ENCODE measurements at regions not wholly inside any gene's neighbourhood (a gene's known extent, or its start where the extent isn't known, plus 50 kb on each side); places are given as distances from the start of the nearest gene placed in this dataset.
"Not testable (repeated sequence)": the region's sequence is repeated elsewhere in the genome, so short reads cannot be mapped to it uniquely, and the experiment has no call there.

DNA sequence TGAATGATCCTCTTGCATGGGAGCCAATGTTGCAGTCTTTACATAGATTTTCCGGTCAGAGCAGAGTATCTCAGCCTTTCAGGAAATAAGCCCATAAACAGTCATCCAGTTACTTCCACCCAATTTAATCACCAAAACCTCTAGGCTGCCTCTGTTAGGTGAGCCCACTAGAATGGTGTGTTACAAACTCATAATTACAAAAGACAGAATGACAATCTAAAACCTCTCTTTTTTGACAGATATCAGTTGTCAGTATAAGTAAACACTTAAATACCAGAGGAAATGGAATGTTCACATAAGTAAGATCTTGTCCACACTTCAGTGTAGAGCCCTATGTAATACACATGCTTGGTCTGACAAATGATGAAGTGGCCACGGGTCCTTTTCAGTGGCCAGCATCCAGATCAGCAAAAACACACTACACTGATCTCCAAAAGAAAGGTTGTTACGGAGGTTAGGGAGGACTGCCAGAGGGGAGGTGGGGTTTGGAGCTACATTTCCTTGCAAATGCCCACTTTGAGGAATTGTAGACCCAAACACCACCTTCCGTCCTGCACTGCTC, 71.3 kb upstream of the FBXO28 start:
- no peaks in the 10 kb centered on the region for H3K9me3 ChIP-seq (ENCODE audit: low read depth, low read length)
- no peak overlapping the region for H2AFZ ChIP-seq (ENCODE audit: low read length)
- H3K4me2 ChIP-seq (ENCODE audit: insufficient read depth, low read length) = no peak overlapping the region
- H3K27me3 ChIP-seq (ENCODE audit: insufficient read depth, low read length) = peaks cover 4% of the 10 kb centered on the region
- H3K36me3 ChIP-seq (ENCODE audit: insufficient read depth, low read length) = no peaks in the 10 kb centered on the region
- peak; percentile 36 for DNase-seq (ENCODE audit: insufficient read length, low spot score, missing footprints)
- TF ChIP-seq, protein P1, sequence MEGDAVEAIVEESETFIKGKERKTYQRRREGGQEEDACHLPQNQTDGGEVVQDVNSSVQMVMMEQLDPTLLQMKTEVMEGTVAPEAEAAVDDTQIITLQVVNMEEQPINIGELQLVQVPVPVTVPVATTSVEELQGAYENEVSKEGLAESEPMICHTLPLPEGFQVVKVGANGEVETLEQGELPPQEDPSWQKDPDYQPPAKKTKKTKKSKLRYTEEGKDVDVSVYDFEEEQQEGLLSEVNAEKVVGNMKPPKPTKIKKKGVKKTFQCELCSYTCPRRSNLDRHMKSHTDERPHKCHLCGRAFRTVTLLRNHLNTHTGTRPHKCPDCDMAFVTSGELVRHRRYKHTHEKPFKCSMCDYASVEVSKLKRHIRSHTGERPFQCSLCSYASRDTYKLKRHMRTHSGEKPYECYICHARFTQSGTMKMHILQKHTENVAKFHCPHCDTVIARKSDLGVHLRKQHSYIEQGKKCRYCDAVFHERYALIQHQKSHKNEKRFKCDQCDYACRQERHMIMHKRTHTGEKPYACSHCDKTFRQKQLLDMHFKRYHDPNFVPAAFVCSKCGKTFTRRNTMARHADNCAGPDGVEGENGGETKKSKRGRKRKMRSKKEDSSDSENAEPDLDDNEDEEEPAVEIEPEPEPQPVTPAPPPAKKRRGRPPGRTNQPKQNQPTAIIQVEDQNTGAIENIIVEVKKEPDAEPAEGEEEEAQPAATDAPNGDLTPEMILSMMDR (IDR thresholded peaks at IDR 0.05; ENCODE audit: extremely low read depth, low read depth, low read length) = no peak
- no peaks in the 10 kb centered on the region for H3K4me1 ChIP-seq (ENCODE audit: insufficient read depth, low read length)
- H4K20me1 ChIP-seq (ENCODE audit: insufficient read depth, low read length) = no peaks in the 10 kb centered on the region
- no peak overlapping the region for H3K4me3 ChIP-seq (ENCODE audit: insufficient read depth, low read length)
- H3K27ac ChIP-seq (ENCODE audit: low read depth, low read length) = no peak overlapping the region
- no peaks in the 10 kb centered on the region for H3K79me2 ChIP-seq (ENCODE audit: insufficient read depth, low read length)

DNA sequence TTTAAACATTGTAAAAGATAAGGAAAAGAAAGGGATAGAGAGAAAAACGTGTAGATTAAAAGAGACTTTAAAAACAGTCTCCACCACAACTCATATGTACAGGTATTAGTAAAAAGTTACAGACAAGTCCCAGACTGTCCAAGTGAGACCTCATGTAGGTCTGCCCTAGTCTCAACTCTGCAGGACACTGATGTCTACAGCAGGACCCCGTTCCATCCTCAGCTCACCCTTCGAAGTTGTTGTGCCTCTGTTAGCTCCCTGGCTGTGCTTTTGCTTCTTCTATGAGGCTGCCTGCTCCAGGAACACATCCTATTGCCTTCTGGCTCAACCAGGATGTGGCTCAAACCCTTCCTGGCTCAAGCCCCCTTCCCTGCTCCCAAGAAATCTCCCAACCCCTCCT, 72.9 kb upstream of the FBXO28 start:
- Histone ChIP-seq H3K27ac (ENCODE audit: low read depth, low read length) (no peak overlapping the region), H2AFZ (ENCODE audit: low read length) (no peak overlapping the region), H3K4me1 (ENCODE audit: insufficient read depth, low read length) (no peaks in the 10 kb centered on the region), H3K27me3 (ENCODE audit: insufficient read depth, low read length) (peaks cover 4% of the 10 kb centered on the region), H3K36me3 (ENCODE audit: insufficient read depth, low read length) (no peaks in the 10 kb centered on the region), H3K4me2 (ENCODE audit: insufficient read depth, low read length) (no peak overlapping the region), H4K20me1 (ENCODE audit: insufficient read depth, low read length) (no peaks in the 10 kb centered on the region), H3K79me2 (ENCODE audit: insufficient read depth, low read length) (no peaks in the 10 kb centered on the region), H3K4me3 (ENCODE audit: insufficient read depth, low read length) (no peak overlapping the region), H3K9me3 (ENCODE audit: low read depth, low read length) (no peaks in the 10 kb centered on the region)
- TF ChIP-seq, protein P1 (IDR thresholded peaks at IDR 0.05; ENCODE audit: extremely low read depth, low read depth, low read length) = no peak
- DNase-seq (ENCODE audit: insufficient read length, low spot score, missing footprints) = no peak

DNA sequence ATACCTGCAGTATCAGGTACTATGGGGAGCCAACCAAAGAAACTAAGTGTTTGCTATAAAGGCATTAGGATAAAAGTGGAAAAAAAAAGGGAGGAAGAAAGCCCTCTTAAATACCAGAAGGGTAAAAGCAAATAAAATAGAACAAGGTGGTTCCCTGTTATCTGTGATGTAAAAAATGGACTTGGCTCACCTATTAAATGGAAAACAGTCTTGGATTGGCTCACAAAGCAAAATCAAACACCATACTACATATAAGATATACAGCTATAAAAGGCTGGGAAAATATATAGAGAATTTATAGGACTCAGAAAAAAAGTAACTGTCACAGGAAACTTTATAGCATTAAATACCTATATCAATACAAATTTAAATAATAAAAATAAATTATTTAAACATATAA, 73.5 kb upstream of the FBXO28 start:
- not testable (repeated sequence) for H2AFZ ChIP-seq (ENCODE audit: low read length); H3K79me2 ChIP-seq (ENCODE audit: insufficient read depth, low read length); DNase-seq (ENCODE audit: insufficient read length, low spot score, missing footprints); H4K20me1 ChIP-seq (ENCODE audit: insufficient read depth, low read length); H3K4me1 ChIP-seq (ENCODE audit: insufficient read depth, low read length); H3K36me3 ChIP-seq (ENCODE audit: insufficient read depth, low read length); H3K9me3 ChIP-seq (ENCODE audit: low read depth, low read length); H3K4me3 ChIP-seq (ENCODE audit: insufficient read depth, low read length); H3K27me3 ChIP-seq (ENCODE audit: insufficient read depth, low read length); H3K4me2 ChIP-seq (ENCODE audit: insufficient read depth, low read length); H3K27ac ChIP-seq (ENCODE audit: low read depth, low read length)

DNA sequence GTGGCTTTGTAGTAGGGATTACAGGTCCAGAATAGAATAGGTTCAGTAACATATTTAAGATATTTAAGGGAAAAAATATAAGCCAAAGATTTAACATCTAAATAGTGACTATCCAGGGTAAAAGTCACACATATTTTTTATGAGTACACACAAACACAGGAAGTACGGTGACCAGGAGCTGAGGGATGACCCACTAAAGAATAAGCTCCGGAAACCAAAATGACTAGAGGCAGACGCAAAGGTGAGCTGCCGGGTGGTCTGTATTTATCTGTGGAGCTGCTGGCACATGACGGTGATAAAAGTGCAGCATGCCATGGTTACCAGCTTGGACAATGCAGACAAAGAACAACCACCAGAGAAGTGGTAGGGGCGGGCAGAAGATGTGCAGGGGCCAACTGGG, 73.9 kb upstream of the FBXO28 start:
- not testable (repeated sequence) for H3K79me2 ChIP-seq (ENCODE audit: insufficient read depth, low read length); H3K27ac ChIP-seq (ENCODE audit: low read depth, low read length); H3K36me3 ChIP-seq (ENCODE audit: insufficient read depth, low read length); H3K27me3 ChIP-seq (ENCODE audit: insufficient read depth, low read length); H3K9me3 ChIP-seq (ENCODE audit: low read depth, low read length); H3K4me3 ChIP-seq (ENCODE audit: insufficient read depth, low read length); H3K4me2 ChIP-seq (ENCODE audit: insufficient read depth, low read length); H3K4me1 ChIP-seq (ENCODE audit: insufficient read depth, low read length); H2AFZ ChIP-seq (ENCODE audit: low read length); DNase-seq (ENCODE audit: insufficient read length, low spot score, missing footprints); H4K20me1 ChIP-seq (ENCODE audit: insufficient read depth, low read length)

DNA sequence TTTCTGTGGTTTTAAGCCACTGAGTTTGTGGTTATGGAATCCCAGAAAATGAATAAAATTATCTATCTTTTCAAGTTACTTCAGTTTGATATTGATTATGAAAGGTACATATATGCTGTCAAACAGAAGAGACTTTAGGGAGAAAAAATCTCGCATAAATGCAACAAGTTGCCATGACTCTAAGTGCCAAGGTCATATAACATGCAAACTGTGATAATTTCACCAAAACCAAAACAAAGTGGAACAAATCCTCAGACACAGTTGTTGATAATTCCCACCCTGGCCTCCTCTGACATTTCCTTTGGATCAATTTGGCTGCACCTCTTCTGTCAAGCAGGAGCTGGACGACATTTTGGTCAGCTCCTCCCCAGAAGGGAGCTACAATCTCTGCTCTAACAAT, 75.1 kb upstream of the FBXO28 start:
- H3K4me3 ChIP-seq (ENCODE audit: insufficient read depth, low read length); H3K27me3 ChIP-seq (ENCODE audit: insufficient read depth, low read length); H4K20me1 ChIP-seq (ENCODE audit: insufficient read depth, low read length): not testable (repeated sequence)

DNA sequence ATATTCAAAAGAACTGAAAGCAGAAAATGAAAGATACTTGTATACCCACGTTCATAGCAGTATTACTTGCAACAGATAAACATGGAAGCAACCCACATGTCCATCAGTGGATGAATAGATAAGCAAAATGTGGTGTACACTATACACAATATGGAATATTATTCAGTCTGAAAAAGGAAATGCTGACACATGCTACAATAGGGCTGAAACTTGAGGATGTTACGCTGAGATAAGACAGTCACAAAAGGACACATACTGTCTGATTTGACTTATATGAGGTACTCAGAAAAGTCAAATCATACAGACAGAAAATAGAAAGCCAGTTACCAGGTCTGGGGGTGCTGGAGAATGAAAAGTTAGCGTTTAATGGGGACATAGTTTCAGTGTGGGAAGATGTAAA, 76.5 kb upstream of the FBXO28 start:
- H3K36me3 ChIP-seq (ENCODE audit: insufficient read depth, low read length); H2AFZ ChIP-seq (ENCODE audit: low read length); H3K27me3 ChIP-seq (ENCODE audit: insufficient read depth, low read length); H3K4me3 ChIP-seq (ENCODE audit: insufficient read depth, low read length); H3K4me2 ChIP-seq (ENCODE audit: insufficient read depth, low read length); H3K4me1 ChIP-seq (ENCODE audit: insufficient read depth, low read length); H3K79me2 ChIP-seq (ENCODE audit: insufficient read depth, low read length); H4K20me1 ChIP-seq (ENCODE audit: insufficient read depth, low read length); H3K27ac ChIP-seq (ENCODE audit: low read depth, low read length); H3K9me3 ChIP-seq (ENCODE audit: low read depth, low read length); DNase-seq (ENCODE audit: insufficient read length, low spot score, missing footprints): not testable (repeated sequence)

More for the DNA sequence above, 75.1 kb upstream of the FBXO28 start:
- not testable (repeated sequence) for H3K4me1 ChIP-seq (ENCODE audit: insufficient read depth, low read length); H3K27ac ChIP-seq (ENCODE audit: low read depth, low read length); H3K36me3 ChIP-seq (ENCODE audit: insufficient read depth, low read length); H3K9me3 ChIP-seq (ENCODE audit: low read depth, low read length); H2AFZ ChIP-seq (ENCODE audit: low read length); H3K79me2 ChIP-seq (ENCODE audit: insufficient read depth, low read length); DNase-seq (ENCODE audit: insufficient read length, low spot score, missing footprints); H3K4me2 ChIP-seq (ENCODE audit: insufficient read depth, low read length)

DNA sequence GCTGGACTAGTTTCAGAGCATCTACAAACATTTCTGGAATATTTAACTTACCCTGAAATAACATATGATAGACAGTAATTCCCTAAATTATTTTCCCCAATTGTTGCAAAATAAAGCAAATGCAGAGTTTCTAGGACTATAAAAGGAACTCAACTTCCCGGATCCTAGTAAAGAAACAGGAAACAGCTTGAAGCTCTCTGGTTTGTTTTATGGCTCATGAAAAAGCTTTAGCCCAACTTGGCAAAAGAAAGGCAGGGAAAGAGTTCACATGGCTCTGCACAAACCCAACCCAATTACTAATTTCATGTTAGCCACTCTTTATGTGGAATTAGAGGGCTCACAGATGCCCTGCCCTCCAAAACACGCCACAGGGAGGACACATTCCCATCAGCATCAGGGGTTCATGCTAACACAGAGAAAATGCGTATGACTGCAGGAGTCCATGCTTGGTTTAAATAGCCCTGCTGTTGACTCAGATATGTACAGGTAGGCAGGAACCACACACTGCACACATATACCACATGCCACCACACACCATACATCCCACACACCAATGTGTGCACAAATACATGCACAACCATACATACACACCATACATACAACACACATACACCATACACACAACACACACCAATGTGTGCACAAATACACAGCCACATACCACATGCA, 81.2 kb upstream of the FBXO28 start:
- not testable (repeated sequence) for H3K4me3 ChIP-seq (ENCODE audit: insufficient read depth, low read length); DNase-seq (ENCODE audit: insufficient read length, low spot score, missing footprints); H4K20me1 ChIP-seq (ENCODE audit: insufficient read depth, low read length)

More for the DNA sequence above, 81.2 kb upstream of the FBXO28 start:
- H3K9me3 ChIP-seq (ENCODE audit: low read depth, low read length); H3K79me2 ChIP-seq (ENCODE audit: insufficient read depth, low read length); H3K27me3 ChIP-seq (ENCODE audit: insufficient read depth, low read length); H3K27ac ChIP-seq (ENCODE audit: low read depth, low read length); H2AFZ ChIP-seq (ENCODE audit: low read length); H3K4me2 ChIP-seq (ENCODE audit: insufficient read depth, low read length); H3K36me3 ChIP-seq (ENCODE audit: insufficient read depth, low read length); H3K4me1 ChIP-seq (ENCODE audit: insufficient read depth, low read length): not testable (repeated sequence)
